PC-3 (cell line): ENCODE measurements at regions not wholly inside any gene's neighbourhood (a gene's known extent, or its start where the extent isn't known, plus 50 kb on each side); places are given as distances from the start of the nearest gene placed in this dataset.

ENCODE experiments used
- CTCF ChIP-seq: fragments of 300-600 bp; sonication (generic); conservative IDR thresholded peaks from 2 replicates; pipeline ENCODE4 v1.5.1; 2017; ENCODE audit warnings: antibody characterized with exemption, low read depth, mild to moderate bottlenecking, low read length
- EZH2 ChIP-seq: fragments of 300-600 bp; sonication (generic); IDR thresholded peaks from one replicate; pipeline ENCODE4 v1.6.1; 2017; ENCODE audit warnings: antibody characterized with exemption, mild to moderate bottlenecking, low read length; ENCODE audit not compliant: unreplicated experiment

GRCh38 chr6:94735270-94735669 lies 842.1 kb upstream of the MANEA start:
- TF ChIP-seq CTCF: no peak
- TF ChIP-seq EZH2: no peak
